ENCODE measurements at regions not wholly inside any gene's neighbourhood (a gene's known extent, or its start where the extent isn't known, plus 50 kb on each side); places are given as distances from the start of the nearest gene placed in this dataset.

GRCh38 chr9:106051545-106051944, 357.2 kb downstream of the TMEM38B start:
- DNase-seq (ENCODE audit: extremely low spot score): no peak
- POLR2A ChIA-PET: no interaction called here
- CTCF ChIA-PET: no interaction called here
- TF ChIP-seq TARDBP (IDR thresholded peaks at IDR 0.05): no peak
- TF ChIP-seq ARNT (IDR thresholded peaks at IDR 0.05): no peak
- TF ChIP-seq SUZ12 (IDR thresholded peaks at IDR 0.05): no peak
- no peak for TF ChIP-seq FOXK2 (IDR thresholded peaks at IDR 0.05)
- TF ChIP-seq ZNF384 (IDR thresholded peaks at IDR 0.05): no peak
- no peak for TF ChIP-seq LEF1 (IDR thresholded peaks at IDR 0.05; ENCODE audit: borderline replicate concordance)
- TF ChIP-seq, protein P1, sequence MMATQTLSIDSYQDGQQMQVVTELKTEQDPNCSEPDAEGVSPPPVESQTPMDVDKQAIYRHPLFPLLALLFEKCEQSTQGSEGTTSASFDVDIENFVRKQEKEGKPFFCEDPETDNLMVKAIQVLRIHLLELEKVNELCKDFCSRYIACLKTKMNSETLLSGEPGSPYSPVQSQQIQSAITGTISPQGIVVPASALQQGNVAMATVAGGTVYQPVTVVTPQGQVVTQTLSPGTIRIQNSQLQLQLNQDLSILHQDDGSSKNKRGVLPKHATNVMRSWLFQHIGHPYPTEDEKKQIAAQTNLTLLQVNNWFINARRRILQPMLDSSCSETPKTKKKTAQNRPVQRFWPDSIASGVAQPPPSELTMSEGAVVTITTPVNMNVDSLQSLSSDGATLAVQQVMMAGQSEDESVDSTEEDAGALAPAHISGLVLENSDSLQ (IDR thresholded peaks at IDR 0.05): no peak
- no peak for TF ChIP-seq FOXA1 (IDR thresholded peaks at IDR 0.05)
- TF ChIP-seq BHLHE40 (IDR thresholded peaks at IDR 0.05; ENCODE audit: borderline replicate concordance): no peak
- TF ChIP-seq NFRKB (IDR thresholded peaks at IDR 0.05): no peak
- TF ChIP-seq HDGF (IDR thresholded peaks at IDR 0.05; ENCODE audit: borderline replicate concordance): no peak
- no peak for TF ChIP-seq L3MBTL2 (conservative IDR thresholded peaks at IDR 0.05)
- TF ChIP-seq CTBP1 (IDR thresholded peaks at IDR 0.05; ENCODE audit: borderline replicate concordance): no peak

- ChIA-PET POLR2A (no interaction called here), CTCF (interaction anchor here (0.7 kb wide), 1 partner anchor 777 kb away, joined by 3 read pairs; no protein-coding TSS in a partner anchor)
- DNase-seq (ENCODE audit: extremely low spot score): no peak
- TF ChIP-seq ARNT (IDR thresholded peaks at IDR 0.05) (no peak), ELF4 (IDR thresholded peaks at IDR 0.05) (no peak), HDGF (IDR thresholded peaks at IDR 0.05; ENCODE audit: borderline replicate concordance) (no peak), CTBP1 (IDR thresholded peaks at IDR 0.05; ENCODE audit: borderline replicate concordance) (no peak), SP1 (IDR thresholded peaks at IDR 0.05) (no peak), FOXM1 (IDR thresholded peaks at IDR 0.05; ENCODE audit: borderline replicate concordance) (no peak), FOXA1 (IDR thresholded peaks at IDR 0.05) (no peak), L3MBTL2 (conservative IDR thresholded peaks at IDR 0.05) (no peak), SUZ12 (IDR thresholded peaks at IDR 0.05) (no peak), ZNF384 (IDR thresholded peaks at IDR 0.05) (no peak), TARDBP (IDR thresholded peaks at IDR 0.05) (no peak)
- TF ChIP-seq, protein P1 (IDR thresholded peaks at IDR 0.05): no peak
These were observed 357.8 kb downstream of the TMEM38B start for GRCh38 chr9:106052166-106052565.

DNA sequence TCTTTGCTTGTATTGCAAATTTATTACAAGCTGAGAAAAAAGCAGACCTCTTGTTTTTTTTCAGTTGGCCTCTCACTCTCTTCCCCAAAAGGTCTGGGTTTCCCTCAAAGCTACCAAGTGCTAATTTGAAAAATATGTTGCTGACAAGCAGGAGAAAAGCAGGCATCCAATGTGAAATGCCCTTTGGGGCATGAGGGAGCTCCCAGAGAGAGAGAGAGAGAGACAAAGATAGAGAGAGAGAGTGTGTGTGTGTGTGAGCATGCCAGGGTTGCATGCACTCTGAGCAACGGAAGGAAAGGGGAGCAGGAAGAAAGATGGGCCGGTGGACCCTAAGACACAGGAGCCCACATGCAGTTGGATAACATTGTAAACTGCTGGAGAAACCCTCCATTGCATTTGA, 358.4 kb downstream of the TMEM38B start:
- TF ChIP-seq SP1 (IDR thresholded peaks at IDR 0.05) (no peak), LEF1 (IDR thresholded peaks at IDR 0.05; ENCODE audit: borderline replicate concordance) (no peak), ELF4 (IDR thresholded peaks at IDR 0.05) (no peak), TARDBP (IDR thresholded peaks at IDR 0.05) (no peak), HDGF (IDR thresholded peaks at IDR 0.05; ENCODE audit: borderline replicate concordance) (no peak), CTBP1 (IDR thresholded peaks at IDR 0.05; ENCODE audit: borderline replicate concordance) (no peak), FOXK2 (IDR thresholded peaks at IDR 0.05) (no peak), FOXM1 (IDR thresholded peaks at IDR 0.05; ENCODE audit: borderline replicate concordance) (no peak), ARNT (IDR thresholded peaks at IDR 0.05) (no peak)
- CTCF ChIA-PET: interaction anchor here (0.7 kb wide), 1 partner anchor 777 kb away, joined by 3 read pairs; no protein-coding TSS in a partner anchor
- no peak for DNase-seq (ENCODE audit: extremely low spot score)
- POLR2A ChIA-PET: no interaction called here

GRCh38 chr9:106056328-106056727, 362.0 kb downstream of the TMEM38B start:
- CTCF ChIA-PET: no interaction called here
- no peak for DNase-seq (ENCODE audit: extremely low spot score)
- TF ChIP-seq, protein P1 (IDR thresholded peaks at IDR 0.05): no peak
- TF ChIP-seq FOXA1 (IDR thresholded peaks at IDR 0.05): no peak
- TF ChIP-seq ELF4 (IDR thresholded peaks at IDR 0.05): no peak
- TF ChIP-seq ARNT (IDR thresholded peaks at IDR 0.05): no peak
- no peak for TF ChIP-seq HDGF (IDR thresholded peaks at IDR 0.05; ENCODE audit: borderline replicate concordance)
- TF ChIP-seq FOXM1 (IDR thresholded peaks at IDR 0.05; ENCODE audit: borderline replicate concordance): no peak
- no peak for TF ChIP-seq SP1 (IDR thresholded peaks at IDR 0.05)
- no peak for TF ChIP-seq ZNF384 (IDR thresholded peaks at IDR 0.05)
- TF ChIP-seq TARDBP (IDR thresholded peaks at IDR 0.05): no peak
- POLR2A ChIA-PET: no interaction called here

GRCh38 chr9:106058460-106058859, 364.1 kb downstream of the TMEM38B start:
- CTCF ChIA-PET: no interaction called here
- TF ChIP-seq ZNF384 (IDR thresholded peaks at IDR 0.05): no peak
- no peak for TF ChIP-seq FOXM1 (IDR thresholded peaks at IDR 0.05; ENCODE audit: borderline replicate concordance)
- no peak for TF ChIP-seq BHLHE40 (IDR thresholded peaks at IDR 0.05; ENCODE audit: borderline replicate concordance)
- TF ChIP-seq ARNT (IDR thresholded peaks at IDR 0.05): no peak
- TF ChIP-seq FOXK2 (IDR thresholded peaks at IDR 0.05): no peak
- no peak for TF ChIP-seq SP1 (IDR thresholded peaks at IDR 0.05)
- TF ChIP-seq TARDBP (IDR thresholded peaks at IDR 0.05): no peak
- TF ChIP-seq ELF4 (IDR thresholded peaks at IDR 0.05): no peak
- no peak for TF ChIP-seq NFRKB (IDR thresholded peaks at IDR 0.05)
- no peak for TF ChIP-seq HDGF (IDR thresholded peaks at IDR 0.05; ENCODE audit: borderline replicate concordance)
- TF ChIP-seq CTBP1 (IDR thresholded peaks at IDR 0.05; ENCODE audit: borderline replicate concordance): no peak
- no peak for TF ChIP-seq FOXA1 (IDR thresholded peaks at IDR 0.05)
- TF ChIP-seq, protein P1 (IDR thresholded peaks at IDR 0.05): no peak
- no peak for TF ChIP-seq L3MBTL2 (conservative IDR thresholded peaks at IDR 0.05)
- TF ChIP-seq SUZ12 (IDR thresholded peaks at IDR 0.05): no peak
- TF ChIP-seq LEF1 (IDR thresholded peaks at IDR 0.05; ENCODE audit: borderline replicate concordance): no peak
- POLR2A ChIA-PET: no interaction called here
- DNase-seq (ENCODE audit: extremely low spot score): no peak

GRCh38 chr9:106059886-106060285, 365.5 kb downstream of the TMEM38B start:
- ChIA-PET CTCF (no interaction called here), POLR2A (no interaction called here)
- TF ChIP-seq ELF4 (IDR thresholded peaks at IDR 0.05) (no peak), FOXA1 (IDR thresholded peaks at IDR 0.05) (no peak), BHLHE40 (IDR thresholded peaks at IDR 0.05; ENCODE audit: borderline replicate concordance) (no peak), HDGF (IDR thresholded peaks at IDR 0.05; ENCODE audit: borderline replicate concordance) (no peak), SUZ12 (IDR thresholded peaks at IDR 0.05) (no peak), ZNF384 (IDR thresholded peaks at IDR 0.05) (no peak), TARDBP (IDR thresholded peaks at IDR 0.05) (no peak), FOXK2 (IDR thresholded peaks at IDR 0.05) (no peak), L3MBTL2 (conservative IDR thresholded peaks at IDR 0.05) (no peak), SP1 (IDR thresholded peaks at IDR 0.05) (no peak)
- TF ChIP-seq, protein P1 (IDR thresholded peaks at IDR 0.05): no peak
- no peak for DNase-seq (ENCODE audit: extremely low spot score)
